ENCODE measurements at regions not wholly inside any gene's neighbourhood (a gene's known extent, or its start where the extent isn't known, plus 50 kb on each side); places are given as distances from the start of the nearest gene placed in this dataset.

DNA sequence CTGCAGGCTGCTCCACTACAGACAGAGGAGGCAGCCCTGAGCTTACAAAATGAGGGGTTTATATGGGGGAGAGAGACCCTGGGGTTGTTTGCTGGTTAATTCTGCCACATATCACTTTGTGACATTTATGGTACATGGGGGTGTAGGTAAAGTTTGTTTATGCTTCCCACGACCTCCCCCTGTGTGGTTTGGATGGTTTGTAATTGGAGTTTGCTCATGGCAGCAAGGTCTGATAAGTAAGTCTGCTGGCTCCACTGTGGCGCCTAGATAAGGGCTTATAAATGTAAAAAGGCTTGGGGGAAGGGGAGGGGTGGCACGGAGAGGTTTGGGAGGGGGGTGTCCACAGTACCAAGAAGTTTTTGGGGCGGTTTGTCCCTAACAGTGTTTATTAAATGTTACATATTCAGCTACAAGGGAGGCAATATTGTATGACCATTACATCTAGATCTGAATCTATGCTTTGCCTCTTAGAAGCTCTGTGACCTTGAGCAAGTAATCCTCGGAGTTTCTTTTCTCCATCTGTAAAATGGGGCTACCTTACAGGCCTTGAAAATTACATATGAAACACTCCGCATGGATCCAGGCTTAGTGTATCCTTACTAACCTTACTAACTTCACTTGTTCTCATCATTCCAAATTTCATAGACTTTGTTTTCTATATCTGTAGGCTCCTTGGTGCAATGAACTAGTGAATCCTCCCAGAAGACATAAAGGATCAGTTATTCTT is 204.8 kb upstream of the NOX3 start:
- H3K56ac ChIP-seq (ENCODE audit: extremely low read depth, insufficient read depth, low read length), result no peak overlapping the region
- no peak overlapping the region for H2AFZ ChIP-seq (replicated peaks; ENCODE audit: low read length, poor library complexity)
- H2BK20ac ChIP-seq (ENCODE audit: low read depth, low read length), result no peak overlapping the region
- H3K9me3 ChIP-seq (ENCODE audit: control insufficient read depth, insufficient read depth, low read length), result no peaks in the 10 kb centered on the region
- no peak overlapping the region for H2BK120ac ChIP-seq (ENCODE audit: low read depth, low read length)
- H3K18ac ChIP-seq (ENCODE audit: low read depth, low read length), result no peak overlapping the region
- H3K9ac ChIP-seq (ENCODE audit: low read depth, low read length), result no peak overlapping the region
- TF ChIP-seq, protein P1, sequence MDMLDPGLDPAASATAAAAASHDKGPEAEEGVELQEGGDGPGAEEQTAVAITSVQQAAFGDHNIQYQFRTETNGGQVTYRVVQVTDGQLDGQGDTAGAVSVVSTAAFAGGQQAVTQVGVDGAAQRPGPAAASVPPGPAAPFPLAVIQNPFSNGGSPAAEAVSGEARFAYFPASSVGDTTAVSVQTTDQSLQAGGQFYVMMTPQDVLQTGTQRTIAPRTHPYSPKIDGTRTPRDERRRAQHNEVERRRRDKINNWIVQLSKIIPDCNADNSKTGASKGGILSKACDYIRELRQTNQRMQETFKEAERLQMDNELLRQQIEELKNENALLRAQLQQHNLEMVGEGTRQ (IDR thresholded peaks at IDR 0.05; ENCODE audit: low read depth, low read length), result no peak
- TF ChIP-seq POLR2A (IDR thresholded peaks at IDR 0.05; ENCODE audit: low read depth, low read length), result no peak
- no peak for TF ChIP-seq SMC3 (IDR thresholded peaks at IDR 0.05; ENCODE audit: low read depth, low read length)
- no peak for TF ChIP-seq RCOR1 (IDR thresholded peaks at IDR 0.05; ENCODE audit: insufficient replicate concordance, low read length)
- TF ChIP-seq FOS (IDR thresholded peaks at IDR 0.05; ENCODE audit: low read depth, low read length), result no peak
- no peak for TF ChIP-seq CHD1 (IDR thresholded peaks at IDR 0.05; ENCODE audit: low read depth, low read length)
- TF ChIP-seq, protein P2, sequence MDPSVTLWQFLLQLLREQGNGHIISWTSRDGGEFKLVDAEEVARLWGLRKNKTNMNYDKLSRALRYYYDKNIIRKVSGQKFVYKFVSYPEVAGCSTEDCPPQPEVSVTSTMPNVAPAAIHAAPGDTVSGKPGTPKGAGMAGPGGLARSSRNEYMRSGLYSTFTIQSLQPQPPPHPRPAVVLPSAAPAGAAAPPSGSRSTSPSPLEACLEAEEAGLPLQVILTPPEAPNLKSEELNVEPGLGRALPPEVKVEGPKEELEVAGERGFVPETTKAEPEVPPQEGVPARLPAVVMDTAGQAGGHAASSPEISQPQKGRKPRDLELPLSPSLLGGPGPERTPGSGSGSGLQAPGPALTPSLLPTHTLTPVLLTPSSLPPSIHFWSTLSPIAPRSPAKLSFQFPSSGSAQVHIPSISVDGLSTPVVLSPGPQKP (IDR thresholded peaks at IDR 0.05; ENCODE audit: borderline replicate concordance, low read depth, low read length), result no peak
- TF ChIP-seq, protein P3, sequence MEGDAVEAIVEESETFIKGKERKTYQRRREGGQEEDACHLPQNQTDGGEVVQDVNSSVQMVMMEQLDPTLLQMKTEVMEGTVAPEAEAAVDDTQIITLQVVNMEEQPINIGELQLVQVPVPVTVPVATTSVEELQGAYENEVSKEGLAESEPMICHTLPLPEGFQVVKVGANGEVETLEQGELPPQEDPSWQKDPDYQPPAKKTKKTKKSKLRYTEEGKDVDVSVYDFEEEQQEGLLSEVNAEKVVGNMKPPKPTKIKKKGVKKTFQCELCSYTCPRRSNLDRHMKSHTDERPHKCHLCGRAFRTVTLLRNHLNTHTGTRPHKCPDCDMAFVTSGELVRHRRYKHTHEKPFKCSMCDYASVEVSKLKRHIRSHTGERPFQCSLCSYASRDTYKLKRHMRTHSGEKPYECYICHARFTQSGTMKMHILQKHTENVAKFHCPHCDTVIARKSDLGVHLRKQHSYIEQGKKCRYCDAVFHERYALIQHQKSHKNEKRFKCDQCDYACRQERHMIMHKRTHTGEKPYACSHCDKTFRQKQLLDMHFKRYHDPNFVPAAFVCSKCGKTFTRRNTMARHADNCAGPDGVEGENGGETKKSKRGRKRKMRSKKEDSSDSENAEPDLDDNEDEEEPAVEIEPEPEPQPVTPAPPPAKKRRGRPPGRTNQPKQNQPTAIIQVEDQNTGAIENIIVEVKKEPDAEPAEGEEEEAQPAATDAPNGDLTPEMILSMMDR (conservative IDR thresholded peaks at IDR 0.05; ENCODE audit: low read depth, low read length), result no peak
- no peak for TF ChIP-seq BHLHE40 (IDR thresholded peaks at IDR 0.05; ENCODE audit: low read depth, low read length)
- TF ChIP-seq RFX5 (IDR thresholded peaks at IDR 0.05; ENCODE audit: low read depth, low read length), result no peak
- TF ChIP-seq MAFK (IDR thresholded peaks at IDR 0.05; ENCODE audit: low read depth, low read length), result no peak
- no peak for TF ChIP-seq CEBPB (IDR thresholded peaks at IDR 0.05; ENCODE audit: low read depth, low read length)
- no peak for TF ChIP-seq NFE2L2 (IDR thresholded peaks at IDR 0.05; ENCODE audit: low read depth, low read length)
- TF ChIP-seq RAD21 (IDR thresholded peaks at IDR 0.05; ENCODE audit: low read length), result no peak
- TF ChIP-seq MAZ (IDR thresholded peaks at IDR 0.05; ENCODE audit: borderline replicate concordance, low read depth, low read length), result no peak
- no peak for TF ChIP-seq MXI1 (IDR thresholded peaks at IDR 0.05; ENCODE audit: borderline replicate concordance, low read depth, low read length)
- no peak overlapping the region for H3K23ac ChIP-seq (ENCODE audit: low read depth, low read length)
- no peaks in the 10 kb centered on the region for H4K20me1 ChIP-seq (ENCODE audit: insufficient read depth, low read length)
- no peak overlapping the region for H3K4me2 ChIP-seq (ENCODE audit: low read depth, low read length)
- H3K36me3 ChIP-seq (ENCODE audit: control insufficient read depth, insufficient read depth, low read length), result no peaks in the 10 kb centered on the region
- H3K9me1 ChIP-seq (ENCODE audit: insufficient read depth, low read length), result no peaks in the 10 kb centered on the region
- no peak overlapping the region for H4K5ac ChIP-seq (ENCODE audit: low read depth, low read length)
- BruUV-seq (replicated peaks), result no TSS peak
- no peak overlapping the region for H4K91ac ChIP-seq (ENCODE audit: insufficient read depth, low read depth, low read length)
- in situ Hi-C loops (cut with MboI; ENCODE audit: low sequenced_read_pairs) (no loop called here), intact Hi-C loops (cut with micrococcal nuclease) (no loop called here), dilution Hi-C loops (cut with HindIII; ENCODE audit: low sequenced_read_pairs, unreplicated experiment) (no loop called here)
- ChIA-PET POLR2A (ENCODE audit: unreplicated experiment) (no interaction called here), CTCF (no interaction called here)
- H2AK5ac ChIP-seq (ENCODE audit: low read depth, low read length), result no peak overlapping the region
- ATAC-seq (ENCODE audit: low read depth) (no peak), DNase-seq (no peak)
- no peak overlapping the region for H2AK9ac ChIP-seq (replicated peaks; ENCODE audit: low read depth, low read length, poor library complexity)
- no peaks in the 10 kb centered on the region for H3K4me1 ChIP-seq (ENCODE audit: control insufficient read depth, insufficient read depth, low read length)
- H2BK5ac ChIP-seq (ENCODE audit: low read depth, low read length, poor library complexity, severe bottlenecking), result no peak overlapping the region
- no peak overlapping the region for H4K8ac ChIP-seq (ENCODE audit: low read depth in 2 of 2, low read length in 2 of 2)
- no peak overlapping the region for H3K27ac ChIP-seq (ENCODE audit: insufficient read depth, low read length)
- no peaks in the 10 kb centered on the region for H3K27me3 ChIP-seq (ENCODE audit: control insufficient read depth, insufficient read depth, low read length)
- H3K4ac ChIP-seq (ENCODE audit: low read depth, low read length), result no peak overlapping the region
- H3K4me3 ChIP-seq (ENCODE audit: insufficient read depth, low read depth, low read length), result no peak overlapping the region
- no peak overlapping the region for H2BK15ac ChIP-seq (ENCODE audit: low read depth, low read length)
- H3K79me1 ChIP-seq (ENCODE audit: low read depth in 1 of 2, low read length in 2 of 2), result no peaks in the 10 kb centered on the region
- WGBS, 2 experiments (ENCODE audit: extremely low coverage in 2 of 2, insufficient read length in 1 of 2), result 83% methylated on average over 1 of the region's 6 CpGs; no CpG with 5 or more reads in 1 of the 2 experiments
- H3K14ac ChIP-seq (replicated peaks; ENCODE audit: low read depth, low read length), result no peak overlapping the region
